ENCODE measurements at regions not wholly inside any gene's neighbourhood (a gene's known extent, or its start where the extent isn't known, plus 50 kb on each side); places are given as distances from the start of the nearest gene placed in this dataset.

GRCh38 chr20:30610751-30611150 is 646.7 kb upstream of the DEFB115 start:
- TF ChIP-seq CTCF (IDR thresholded peaks at IDR 0.05 in 2 of 3, conservative IDR thresholded peaks at IDR 0.05 in 1 of 3; ENCODE audit: control insufficient read depth in 2 of 3, extremely low read depth in 1 of 3, insufficient read depth in 1 of 3, low read depth in 3 of 3, low read length in 3 of 3) = no peak
- no peak for TF ChIP-seq HDGF (IDR thresholded peaks at IDR 0.05)
- no peak for TF ChIP-seq RCOR1 (conservative IDR thresholded peaks at IDR 0.05; ENCODE audit: low read depth, low read length)
- no peak for TF ChIP-seq EZH2 (IDR thresholded peaks at IDR 0.05; ENCODE audit: borderline replicate concordance, control insufficient read depth, low read depth, low read length)
- TF ChIP-seq POLR2AphosphoS5 (IDR thresholded peaks at IDR 0.05; ENCODE audit: low read length) = no peak
- TF ChIP-seq RAD21 (IDR thresholded peaks at IDR 0.05; ENCODE audit: insufficient read depth, low read depth, low read length) = no peak
- TF ChIP-seq CREB1 (IDR thresholded peaks at IDR 0.05; ENCODE audit: low read depth) = no peak
- TF ChIP-seq MAX (IDR thresholded peaks at IDR 0.05; ENCODE audit: low read depth, low read length) = no peak
- TF ChIP-seq REST (IDR thresholded peaks at IDR 0.05; ENCODE audit: low read depth, low read length) = no peak
- TF ChIP-seq RAD51 (IDR thresholded peaks at IDR 0.05) = no peak
